ENCODE measurements at regions not wholly inside any gene's neighbourhood (a gene's known extent, or its start where the extent isn't known, plus 50 kb on each side); places are given as distances from the start of the nearest gene placed in this dataset.

- Histone ChIP-seq H3K9me3 (ENCODE audit: control insufficient read depth, low read length) (no peaks in the 10 kb centered on the region), H3K4me3 (ENCODE audit: low read length) (no peak overlapping the region), H3K27me3 (ENCODE audit: control insufficient read depth, insufficient read depth) (no peaks in the 10 kb centered on the region), H3K4me1 (ENCODE audit: control insufficient read depth, insufficient read depth, low read length) (no peaks in the 10 kb centered on the region), H3K27ac (ENCODE audit: low read length) (no peak overlapping the region)
- no peak for ATAC-seq
- intact Hi-C loops (cut with DNase I): no loop called here
- WGBS: 81% methylated on average over 5 of the region's 5 CpGs
- DNase-seq: no peak
Observed at GRCh38 chr14:97695456-97695981, 898.3 kb downstream of the VRK1 start.

GRCh38 chr14:97697772-97698171 is 900.6 kb downstream of the VRK1 start:
- ATAC-seq (no peak), DNase-seq (no peak)
- Histone ChIP-seq H3K4me3 (ENCODE audit: low read length) (no peak overlapping the region), H3K9me3 (ENCODE audit: control insufficient read depth, low read length) (no peaks in the 10 kb centered on the region), H3K4me1 (ENCODE audit: control insufficient read depth, insufficient read depth, low read length) (no peaks in the 10 kb centered on the region), H3K27me3 (ENCODE audit: control insufficient read depth, insufficient read depth) (no peaks in the 10 kb centered on the region), H3K27ac (ENCODE audit: low read length) (no peak overlapping the region)
- WGBS: 65% methylated on average over 2 of the region's 2 CpGs
- intact Hi-C loops (cut with DNase I): no loop called here

GRCh38 chr14:97699026-97699425 is 901.8 kb downstream of the VRK1 start:
- intact Hi-C loops (cut with DNase I): no loop called here
- no peak for DNase-seq
- Histone ChIP-seq H3K27ac (ENCODE audit: low read length) (no peak overlapping the region), H3K4me1 (ENCODE audit: control insufficient read depth, insufficient read depth, low read length) (no peaks in the 10 kb centered on the region), H3K9me3 (ENCODE audit: control insufficient read depth, low read length) (no peaks in the 10 kb centered on the region), H3K4me3 (ENCODE audit: low read length) (no peak overlapping the region), H3K27me3 (ENCODE audit: control insufficient read depth, insufficient read depth) (no peaks in the 10 kb centered on the region)
- WGBS: 75% methylated on average over 3 of the region's 3 CpGs
- no peak for ATAC-seq

GRCh38 chr14:97703006-97703760 is 906.0 kb downstream of the VRK1 start:
- ATAC-seq (no peak), DNase-seq (no peak)
- Histone ChIP-seq H3K4me1 (ENCODE audit: control insufficient read depth, insufficient read depth, low read length) (no peaks in the 10 kb centered on the region), H3K27ac (ENCODE audit: low read length) (no peak overlapping the region), H3K9me3 (ENCODE audit: control insufficient read depth, low read length) (no peaks in the 10 kb centered on the region), H3K27me3 (ENCODE audit: control insufficient read depth, insufficient read depth) (no peaks in the 10 kb centered on the region), H3K4me3 (ENCODE audit: low read length) (no peak overlapping the region)
- WGBS: 51% methylated on average over 12 of the region's 12 CpGs
- intact Hi-C loops (cut with DNase I): no loop called here

- WGBS: 95% methylated on average over 1 of the region's 1 CpG
- Histone ChIP-seq H3K4me3 (ENCODE audit: low read length) (no peak overlapping the region), H3K9me3 (ENCODE audit: control insufficient read depth, low read length) (no peaks in the 10 kb centered on the region), H3K27ac (ENCODE audit: low read length) (no peak overlapping the region), H3K4me1 (ENCODE audit: control insufficient read depth, insufficient read depth, low read length) (no peaks in the 10 kb centered on the region), H3K27me3 (ENCODE audit: control insufficient read depth, insufficient read depth) (no peaks in the 10 kb centered on the region)
- intact Hi-C loops (cut with DNase I): no loop called here
- DNase-seq (no peak), ATAC-seq (no peak)
Observed at GRCh38 chr14:97704316-97704885, 907.2 kb downstream of the VRK1 start.

- WGBS: 34% methylated on average over 2 of the region's 2 CpGs
- no peak for ATAC-seq
- no peaks in the 10 kb centered on the region for H3K27me3 ChIP-seq (ENCODE audit: control insufficient read depth, insufficient read depth)
- H3K27ac ChIP-seq (ENCODE audit: low read length): no peak overlapping the region
- intact Hi-C loops (cut with DNase I): no loop called here
- no peaks in the 10 kb centered on the region for H3K4me1 ChIP-seq (ENCODE audit: control insufficient read depth, insufficient read depth, low read length)
- H3K4me3 ChIP-seq (ENCODE audit: low read length): no peak overlapping the region
- no peaks in the 10 kb centered on the region for H3K9me3 ChIP-seq (ENCODE audit: control insufficient read depth, low read length)
- DNase-seq: no peak
Observed at GRCh38 chr14:97705107-97705506, 907.9 kb downstream of the VRK1 start.

- DNase-seq (no peak), ATAC-seq (no peak)
- WGBS: 59% methylated on average over 2 of the region's 2 CpGs
- intact Hi-C loops (cut with DNase I): no loop called here
- no peaks in the 10 kb centered on the region for H3K27me3 ChIP-seq (ENCODE audit: control insufficient read depth, insufficient read depth)
- H3K4me3 ChIP-seq (ENCODE audit: low read length): no peak overlapping the region
- H3K4me1 ChIP-seq (ENCODE audit: control insufficient read depth, insufficient read depth, low read length): no peaks in the 10 kb centered on the region
- H3K27ac ChIP-seq (ENCODE audit: low read length): no peak overlapping the region
- no peaks in the 10 kb centered on the region for H3K9me3 ChIP-seq (ENCODE audit: control insufficient read depth, low read length)
Observed at GRCh38 chr14:97705976-97706375, 908.8 kb downstream of the VRK1 start.

- ATAC-seq (no peak), DNase-seq (no peak)
- WGBS: 56% methylated on average over 2 of the region's 2 CpGs
- H3K4me1 ChIP-seq (ENCODE audit: control insufficient read depth, insufficient read depth, low read length): no peaks in the 10 kb centered on the region
- H3K27ac ChIP-seq (ENCODE audit: low read length): no peak overlapping the region
- H3K27me3 ChIP-seq (ENCODE audit: control insufficient read depth, insufficient read depth): no peaks in the 10 kb centered on the region
- intact Hi-C loops (cut with DNase I): no loop called here
- H3K4me3 ChIP-seq (ENCODE audit: low read length): no peak overlapping the region
- no peaks in the 10 kb centered on the region for H3K9me3 ChIP-seq (ENCODE audit: control insufficient read depth, low read length)
Observed at GRCh38 chr14:97706819-97707218, 909.6 kb downstream of the VRK1 start.

- intact Hi-C loops (cut with DNase I): no loop called here
- no peaks in the 10 kb centered on the region for H3K9me3 ChIP-seq (ENCODE audit: control insufficient read depth, low read length)
- H3K27ac ChIP-seq (ENCODE audit: low read length): no peak overlapping the region
- WGBS: 57% methylated on average over 6 of the region's 6 CpGs
- no peaks in the 10 kb centered on the region for H3K27me3 ChIP-seq (ENCODE audit: control insufficient read depth, insufficient read depth)
- ATAC-seq (no peak), DNase-seq (no peak)
- no peak overlapping the region for H3K4me3 ChIP-seq (ENCODE audit: low read length)
- H3K4me1 ChIP-seq (ENCODE audit: control insufficient read depth, insufficient read depth, low read length): no peaks in the 10 kb centered on the region
Observed at GRCh38 chr14:97707603-97708002, 910.4 kb downstream of the VRK1 start.

- intact Hi-C loops (cut with DNase I): no loop called here
- no peak overlapping the region for H3K4me3 ChIP-seq (ENCODE audit: low read length)
- no peaks in the 10 kb centered on the region for H3K27me3 ChIP-seq (ENCODE audit: control insufficient read depth, insufficient read depth)
- no peak overlapping the region for H3K27ac ChIP-seq (ENCODE audit: low read length)
- DNase-seq: peak in 1 of 3 donors; percentile 38
- WGBS: 75% methylated on average over 6 of the region's 6 CpGs
- H3K9me3 ChIP-seq (ENCODE audit: control insufficient read depth, low read length): no peaks in the 10 kb centered on the region
- H3K4me1 ChIP-seq (ENCODE audit: control insufficient read depth, insufficient read depth, low read length): no peaks in the 10 kb centered on the region
- ATAC-seq: no peak
Observed at GRCh38 chr14:97709552-97709951, 912.4 kb downstream of the VRK1 start.

GRCh38 chr14:97710726-97711125 is 913.5 kb downstream of the VRK1 start:
- Histone ChIP-seq H3K27ac (ENCODE audit: low read length) (no peak overlapping the region), H3K4me1 (ENCODE audit: control insufficient read depth, insufficient read depth, low read length) (no peaks in the 10 kb centered on the region), H3K4me3 (ENCODE audit: low read length) (no peak overlapping the region), H3K9me3 (ENCODE audit: control insufficient read depth, low read length) (no peaks in the 10 kb centered on the region), H3K27me3 (ENCODE audit: control insufficient read depth, insufficient read depth) (no peaks in the 10 kb centered on the region)
- no peak for ATAC-seq
- intact Hi-C loops (cut with DNase I): no loop called here
- DNase-seq: no peak
- 84% methylated on average over 2 of the region's 2 CpGs for WGBS
